CD14-positive monocyte (primary cell): ENCODE measurements at regions not wholly inside any gene's neighbourhood (a gene's known extent, or its start where the extent isn't known, plus 50 kb on each side); places are given as distances from the start of the nearest gene placed in this dataset.

ENCODE experiments used
- DNase-seq, 3 donors: peaks; one replicate each; pipeline ENCODE4 v3.0.0-alpha.2; 2011 to 2022
- H2AFZ ChIP-seq: 2 replicates; pipeline ENCODE4 v1.6.0; 2012; ENCODE audit warnings: mild to moderate bottlenecking, low read depth, low read length, inconsistent platforms; ENCODE audit not compliant: insufficient read depth, poor library complexity, severe bottlenecking
- H3K27ac ChIP-seq, 2 donors: 1 replicate in 1 of 2; 2 replicates in 1 of 2; pipeline ENCODE4 v1.5.1; 2012 to 2013; ENCODE audit warnings: low read length in 2 of 2, control low read depth in 1 of 2, inconsistent platforms in 1 of 2, low read depth in 1 of 2, mild to moderate bottlenecking in 1 of 2
- H3K27me3 ChIP-seq, 2 donors: one replicate each; pipeline versions ENCODE4 v1.6.0 to v1.6.1; 2011 to 2013; ENCODE audit warnings: low read length in 2 of 2; ENCODE audit not compliant: control insufficient read depth in 2 of 2, insufficient read depth in 2 of 2
- H3K36me3 ChIP-seq, 2 donors: replicated peaks in 1 of 2; 1 replicate in 1 of 2; 2 replicates in 1 of 2; pipeline versions ENCODE4 v1.5.1 to v1.6.1; 2012 to 2013; ENCODE audit warnings: low read length in 2 of 2, control low read depth in 1 of 2, inconsistent platforms in 1 of 2, mild to moderate bottlenecking in 1 of 2; ENCODE audit not compliant: insufficient read depth in 2 of 2, control insufficient read depth in 1 of 2
- H3K4me1 ChIP-seq, 2 donors: 1 replicate in 1 of 2; 2 replicates in 1 of 2; pipeline versions ENCODE4 v1.5.1 to v1.6.1; 2012 to 2013; ENCODE audit warnings: low read length in 2 of 2, control low read depth in 1 of 2, inconsistent platforms in 1 of 2, mild to moderate bottlenecking in 1 of 2, moderate library complexity in 1 of 2; ENCODE audit not compliant: insufficient read depth in 2 of 2, control insufficient read depth in 1 of 2
- H3K4me2 ChIP-seq: replicated peaks from 2 replicates; pipeline ENCODE3; 2012; ENCODE audit warnings: low read length, moderate library complexity, mild to moderate bottlenecking; ENCODE audit not compliant: poor library complexity, severe bottlenecking; ENCODE audit errors: extremely low read depth
- H3K4me3 ChIP-seq, 3 experiments: fragments of 200-600 bp in 1 of 3; sonication (generic) in 1 of 3; replicated peaks in 1 of 3; 1 replicate in 2 of 3; 2 replicates in 1 of 3; pipeline ENCODE4 v1.5.1; 2011 to 2013; ENCODE audit warnings: low read length in 3 of 3, mild to moderate bottlenecking in 3 of 3, control low read depth in 2 of 3, low read depth in 2 of 3, inconsistent platforms in 1 of 3, moderate library complexity in 1 of 3
- H3K79me2 ChIP-seq: 2 replicates; pipeline ENCODE4 v1.6.0; 2012; ENCODE audit warnings: mild to moderate bottlenecking, control low read depth, inconsistent platforms, low read length, moderate library complexity; ENCODE audit not compliant: insufficient read depth
- H3K9ac ChIP-seq: 2 replicates; pipeline ENCODE4 v1.6.0; 2017; ENCODE audit warnings: low read length, mild to moderate bottlenecking; ENCODE audit not compliant: insufficient read depth, poor library complexity, severe bottlenecking
- H3K9me3 ChIP-seq, 2 donors: replicated peaks in 1 of 2; 1 replicate in 1 of 2; 2 replicates in 1 of 2; pipeline versions ENCODE4 v1.5.1 to v1.6.1; 2012 to 2013; ENCODE audit warnings: low read length in 2 of 2, control low read depth in 1 of 2; ENCODE audit not compliant: control insufficient read depth in 1 of 2, insufficient read depth in 1 of 2
- H4K20me1 ChIP-seq: 2 replicates; pipeline ENCODE4 v1.6.0; 2012; ENCODE audit warnings: mild to moderate bottlenecking, low read length, control low read depth, moderate library complexity; ENCODE audit not compliant: insufficient read depth
- H3K27ac Mint-ChIP-seq, 7 donors: one replicate each; pipeline ENCODE4 v1.8.0; 2020; ENCODE audit warnings: mild to moderate bottlenecking in 7 of 7, mixed read lengths in 7 of 7, moderate library complexity in 6 of 7, inconsistent platforms in 2 of 7
- H3K27me3 Mint-ChIP-seq, 3 donors: one replicate each; pipeline ENCODE4 v1.8.0; 2021 to 2022; ENCODE audit warnings: low read depth in 3 of 3, mild to moderate bottlenecking in 3 of 3, mixed read lengths in 3 of 3, moderate library complexity in 3 of 3, inconsistent platforms in 1 of 3
- H3K36me3 Mint-ChIP-seq, 2 donors: one replicate each; pipeline ENCODE4 v1.8.0; 2020; ENCODE audit warnings: mixed read lengths in 2 of 2, inconsistent platforms in 1 of 2, mild to moderate bottlenecking in 1 of 2
- H3K4me1 Mint-ChIP-seq: one replicate; pipeline ENCODE4 v1.8.0; 2020; ENCODE audit warnings: mild to moderate bottlenecking, mixed read lengths
- H3K4me3 Mint-ChIP-seq, 2 donors: one replicate each; pipeline ENCODE4 v1.8.0; 2020; ENCODE audit warnings: mild to moderate bottlenecking in 2 of 2, mixed read lengths in 2 of 2, moderate library complexity in 1 of 2
- H3K9me3 Mint-ChIP-seq, 7 donors: one replicate each; pipeline ENCODE4 v1.8.0; 2020 to 2022; ENCODE audit warnings: mixed read lengths in 7 of 7, mild to moderate bottlenecking in 6 of 7, moderate library complexity in 6 of 7, inconsistent platforms in 2 of 7
- CTCF ChIP-seq: fragments of 200-600 bp; IDR thresholded peaks from one replicate; pipeline ENCODE4 v1.8.0; 2022; ENCODE audit warnings: antibody characterized with exemption, mild to moderate bottlenecking
- WGBS: methylation state at CpG from one replicate; pipeline ENCODE4 v1.1.5; 2013; ENCODE audit warnings: missing lambda C conversion rate; ENCODE audit not compliant: insufficient coverage; 5-methylcytosine and 5-hydroxymethylcytosine counted together
- intact Hi-C, 2 donors: fragments of 100-400 bp; cut with micrococcal nuclease; formaldehyde crosslinking; loops; one replicate each; pipeline versions ENCODE4 v1.15.0 to v1.15.1; 2023

GRCh38 chr12:13851828-13852227, 129.6 kb downstream of the GRIN2B start:
- H3K27me3 ChIP-seq, result no peaks in the 10 kb centered on the region
- WGBS, result 38% methylated on average over 2 of the region's 3 CpGs
- no peak for TF ChIP-seq CTCF
- H3K9me3 ChIP-seq, result no peaks in the 10 kb centered on the region
- no peak overlapping the region for H3K9ac ChIP-seq
- no peak overlapping the region for H3K27ac ChIP-seq
- H3K9me3 Mint-ChIP-seq, result peaks cover 0 to 6% (median 2%) of the 10 kb centered on the region in 7 donors
- H3K27me3 Mint-ChIP-seq, result peaks cover 0 to 5% (median 2%) of the 10 kb centered on the region in 3 donors
- H3K79me2 ChIP-seq, result no peaks in the 10 kb centered on the region
- no peak overlapping the region for H2AFZ ChIP-seq
- H4K20me1 ChIP-seq, result no peaks in the 10 kb centered on the region
- no peaks in the 10 kb centered on the region for H3K36me3 Mint-ChIP-seq
- H3K4me2 ChIP-seq, result no peak overlapping the region
- no peak for DNase-seq
- no peak overlapping the region for H3K4me3 Mint-ChIP-seq
- intact Hi-C loops, result no loop called here
- H3K4me3 ChIP-seq, result no peak overlapping the region
- no peaks in the 10 kb centered on the region for H3K4me1 ChIP-seq
- no peak overlapping the region for H3K27ac Mint-ChIP-seq
- no peaks in the 10 kb centered on the region for H3K4me1 Mint-ChIP-seq
- H3K36me3 ChIP-seq, result no peaks in the 10 kb centered on the region

GRCh38 chr12:13849456-13849855, 131.9 kb downstream of the GRIN2B start:
- no peak for DNase-seq
- H2AFZ ChIP-seq, result no peak overlapping the region
- no peak for TF ChIP-seq CTCF
- H3K36me3 ChIP-seq, result no peaks in the 10 kb centered on the region
- H3K4me3 ChIP-seq, result no peak overlapping the region
- intact Hi-C loops, result no loop called here
- H3K79me2 ChIP-seq, result no peaks in the 10 kb centered on the region
- Mint-ChIP-seq H3K9me3 (peaks cover 0 to 6% (median 0%) of the 10 kb centered on the region in 7 donors), H3K4me3 (no peak overlapping the region), H3K27me3 (peaks cover 0 to 5% (median 4%) of the 10 kb centered on the region in 3 donors), H3K4me1 (no peaks in the 10 kb centered on the region), H3K27ac (no peak overlapping the region), H3K36me3 (no peaks in the 10 kb centered on the region)
- no peak overlapping the region for H3K9ac ChIP-seq
- H3K27me3 ChIP-seq, result no peaks in the 10 kb centered on the region
- H3K4me2 ChIP-seq, result no peak overlapping the region
- no peaks in the 10 kb centered on the region for H4K20me1 ChIP-seq
- H3K4me1 ChIP-seq, result no peaks in the 10 kb centered on the region
- H3K9me3 ChIP-seq, result no peaks in the 10 kb centered on the region
- WGBS, result no CpG with 5 or more reads among the region's 3 CpGs
- no peak overlapping the region for H3K27ac ChIP-seq
